ENCODE measurements at regions not wholly inside any gene's neighbourhood (a gene's known extent, or its start where the extent isn't known, plus 50 kb on each side); places are given as distances from the start of the nearest gene placed in this dataset.

DNA sequence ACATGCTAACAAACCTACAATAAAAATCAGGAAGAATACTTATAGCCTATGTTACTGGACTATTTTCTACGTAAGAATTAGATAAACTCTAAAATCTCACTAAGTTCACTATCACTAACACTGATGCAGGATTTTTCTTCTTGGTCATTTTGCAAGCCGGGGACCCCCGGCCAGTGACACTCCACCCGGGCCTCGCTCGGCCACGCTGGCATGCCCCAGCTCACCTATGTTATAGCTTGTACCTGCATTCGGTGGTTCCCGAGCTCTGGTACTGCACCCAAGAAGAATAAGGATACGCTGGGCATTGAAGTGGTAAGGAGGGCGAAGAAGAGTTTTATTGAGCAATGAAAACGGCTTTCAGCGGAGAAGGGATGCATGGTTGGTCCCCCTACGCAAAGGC, 245.3 kb upstream of the NBEA start:
- no peak for TF ChIP-seq CTCF (IDR thresholded peaks at IDR 0.05)
- TF ChIP-seq POLR2A (IDR thresholded peaks at IDR 0.05), result no peak

All from esophagus squamous epithelium (tissue), 4 donors.